ENCODE measurements at regions not wholly inside any gene's neighbourhood (a gene's known extent, or its start where the extent isn't known, plus 50 kb on each side); places are given as distances from the start of the nearest gene placed in this dataset.

- Histone ChIP-seq H4K91ac (ENCODE audit: low read length) (no peak overlapping the region), H4K8ac (ENCODE audit: low read length) (no peak overlapping the region)
Observed at GRCh38 chr18:43663159-43663558, 385.9 kb upstream of the SYT4 start.

GRCh38 chr18:43664487-43665008 lies 387.3 kb upstream of the SYT4 start:
- Histone ChIP-seq H3K4ac (ENCODE audit: low read depth in 1 of 2, low read length in 2 of 2) (no peak overlapping the region), H3K23ac (ENCODE audit: low read length in 2 of 2) (no peak overlapping the region), H3K4me1 (ENCODE audit: control insufficient read depth, insufficient read depth, low read depth, low read length) (peaks cover 1% of the 10 kb centered on the region), H2AFZ (ENCODE audit: low read depth, low read length) (no peak overlapping the region), H3K27ac (ENCODE audit: low read length, poor library complexity, severe bottlenecking) (peak overlapping the region; percentile 87), H3K18ac (ENCODE audit: low read depth in 1 of 2, low read length in 2 of 2) (peak overlapping the region in 1 of 2 experiments; percentile 24), H3K9me3 (ENCODE audit: control insufficient read depth, low read length) (no peaks in the 10 kb centered on the region), H2BK12ac (ENCODE audit: low read length in 2 of 2) (no peak overlapping the region), H4K8ac (ENCODE audit: low read length) (no peak overlapping the region), H3K9ac (ENCODE audit: low read length) (peak overlapping the region; percentile 86), H2AK5ac (ENCODE audit: low read length, severe bottlenecking) (no peak overlapping the region), H3K4me2 (ENCODE audit: low read length, poor library complexity, severe bottlenecking) (no peak overlapping the region), H2BK120ac (ENCODE audit: low read depth, low read length) (no peak overlapping the region), H3K14ac (ENCODE audit: low read length in 2 of 2) (no peak overlapping the region), H3K36me3 (ENCODE audit: control insufficient read depth in 1 of 2, insufficient read depth in 2 of 2, low read depth in 1 of 2, low read length in 2 of 2) (no peaks in the 10 kb centered on the region), H3K4me3 (ENCODE audit: insufficient read depth in 1 of 2, low read depth in 1 of 2, low read length in 2 of 2) (no peak overlapping the region), H3K27me3 (ENCODE audit: control insufficient read depth in 1 of 2, insufficient read depth in 1 of 2, low read length in 2 of 2) (no peaks in the 10 kb centered on the region), H4K91ac (ENCODE audit: low read length) (no peak overlapping the region), H2BK15ac (ENCODE audit: low read depth, poor library complexity, severe bottlenecking) (no peak overlapping the region), H2BK5ac (ENCODE audit: low read depth, low read length, poor library complexity, severe bottlenecking) (no peak overlapping the region), H3K79me1 (replicated peaks; ENCODE audit: low read length, poor library complexity, severe bottlenecking) (no peaks in the 10 kb centered on the region)
- DNase-seq, result peak; percentile 21
- WGBS, result 72% methylated on average over 3 of the region's 3 CpGs

More at GRCh38 chr18:43663159-43663558, 385.9 kb upstream of the SYT4 start:
- Histone ChIP-seq H3K36me3 (ENCODE audit: control insufficient read depth in 1 of 2, insufficient read depth in 2 of 2, low read depth in 1 of 2, low read length in 2 of 2) (no peaks in the 10 kb centered on the region), H2AFZ (ENCODE audit: low read depth, low read length) (no peak overlapping the region), H3K14ac (ENCODE audit: low read length in 2 of 2) (no peak overlapping the region), H3K23ac (ENCODE audit: low read length in 2 of 2) (no peak overlapping the region), H3K4me2 (ENCODE audit: low read length, poor library complexity, severe bottlenecking) (no peak overlapping the region), H2AK5ac (ENCODE audit: low read length, severe bottlenecking) (no peak overlapping the region), H3K18ac (ENCODE audit: low read depth in 1 of 2, low read length in 2 of 2) (no peak overlapping the region), H3K27ac (ENCODE audit: low read length, poor library complexity, severe bottlenecking) (no peak overlapping the region), H3K4me3 (ENCODE audit: insufficient read depth in 1 of 2, low read depth in 1 of 2, low read length in 2 of 2) (no peak overlapping the region), H2BK120ac (ENCODE audit: low read depth, low read length) (no peak overlapping the region), H2BK5ac (ENCODE audit: low read depth, low read length, poor library complexity, severe bottlenecking) (no peak overlapping the region), H3K9me3 (ENCODE audit: control insufficient read depth, low read length) (no peaks in the 10 kb centered on the region), H3K79me1 (replicated peaks; ENCODE audit: low read length, poor library complexity, severe bottlenecking) (no peaks in the 10 kb centered on the region), H2BK12ac (ENCODE audit: low read length in 2 of 2) (no peak overlapping the region), H3K27me3 (ENCODE audit: control insufficient read depth in 1 of 2, insufficient read depth in 1 of 2, low read length in 2 of 2) (no peaks in the 10 kb centered on the region), H3K4me1 (ENCODE audit: control insufficient read depth, insufficient read depth, low read depth, low read length) (peaks cover 1% of the 10 kb centered on the region), H3K9ac (ENCODE audit: low read length) (peak overlapping the region; percentile 61), H2BK15ac (ENCODE audit: low read depth, poor library complexity, severe bottlenecking) (no peak overlapping the region), H3K4ac (ENCODE audit: low read depth in 1 of 2, low read length in 2 of 2) (no peak overlapping the region)
- no CpG with 5 or more reads among the region's 1 CpG for WGBS
- no peak for DNase-seq

GRCh38 chr18:43665105-43665788 lies 388.0 kb upstream of the SYT4 start:
- H2BK12ac ChIP-seq (ENCODE audit: low read length in 2 of 2), result no peak overlapping the region
- H3K9ac ChIP-seq (ENCODE audit: low read length), result peak overlapping the region; percentile 86
- no peak overlapping the region for H2BK120ac ChIP-seq (ENCODE audit: low read depth, low read length)
- H4K91ac ChIP-seq (ENCODE audit: low read length), result no peak overlapping the region
- H3K79me1 ChIP-seq (replicated peaks; ENCODE audit: low read length, poor library complexity, severe bottlenecking), result no peaks in the 10 kb centered on the region
- no peak overlapping the region for H2AK5ac ChIP-seq (ENCODE audit: low read length, severe bottlenecking)
- no peaks in the 10 kb centered on the region for H3K9me3 ChIP-seq (ENCODE audit: control insufficient read depth, low read length)
- H2BK15ac ChIP-seq (ENCODE audit: low read depth, poor library complexity, severe bottlenecking), result no peak overlapping the region
- H3K18ac ChIP-seq (ENCODE audit: low read depth in 1 of 2, low read length in 2 of 2), result no peak overlapping the region
- no peak overlapping the region for H2AFZ ChIP-seq (ENCODE audit: low read depth, low read length)
- no peak overlapping the region for H3K23ac ChIP-seq (ENCODE audit: low read length in 2 of 2)
- no peak overlapping the region for H3K4ac ChIP-seq (ENCODE audit: low read depth in 1 of 2, low read length in 2 of 2)
- H3K4me2 ChIP-seq (ENCODE audit: low read length, poor library complexity, severe bottlenecking), result no peak overlapping the region
- 0% methylated on average over 1 of the region's 3 CpGs for WGBS
- peaks cover 1% of the 10 kb centered on the region for H3K4me1 ChIP-seq (ENCODE audit: control insufficient read depth, insufficient read depth, low read depth, low read length)
- no peaks in the 10 kb centered on the region for H3K36me3 ChIP-seq (ENCODE audit: control insufficient read depth in 1 of 2, insufficient read depth in 2 of 2, low read depth in 1 of 2, low read length in 2 of 2)
- H3K4me3 ChIP-seq (ENCODE audit: insufficient read depth in 1 of 2, low read depth in 1 of 2, low read length in 2 of 2), result no peak overlapping the region
- no peak overlapping the region for H4K8ac ChIP-seq (ENCODE audit: low read length)
- H3K27ac ChIP-seq (ENCODE audit: low read length, poor library complexity, severe bottlenecking), result peak overlapping the region; percentile 87
- no peaks in the 10 kb centered on the region for H3K27me3 ChIP-seq (ENCODE audit: control insufficient read depth in 1 of 2, insufficient read depth in 1 of 2, low read length in 2 of 2)
- no peak overlapping the region for H3K14ac ChIP-seq (ENCODE audit: low read length in 2 of 2)
- DNase-seq, result peak; percentile 88
- no peak overlapping the region for H2BK5ac ChIP-seq (ENCODE audit: low read depth, low read length, poor library complexity, severe bottlenecking)

- H3K27me3 ChIP-seq (ENCODE audit: control insufficient read depth in 1 of 2, insufficient read depth in 1 of 2, low read length in 2 of 2), result no peaks in the 10 kb centered on the region
- H4K91ac ChIP-seq (ENCODE audit: low read length), result no peak overlapping the region
- no peak overlapping the region for H2AFZ ChIP-seq (ENCODE audit: low read depth, low read length)
- H3K4me2 ChIP-seq (ENCODE audit: low read length, poor library complexity, severe bottlenecking), result no peak overlapping the region
- no peak overlapping the region for H2BK5ac ChIP-seq (ENCODE audit: low read depth, low read length, poor library complexity, severe bottlenecking)
- WGBS, result 94% methylated on average over 4 of the region's 4 CpGs
- no peak overlapping the region for H3K27ac ChIP-seq (ENCODE audit: low read length, poor library complexity, severe bottlenecking)
- H2BK12ac ChIP-seq (ENCODE audit: low read length in 2 of 2), result no peak overlapping the region
- H3K79me1 ChIP-seq (replicated peaks; ENCODE audit: low read length, poor library complexity, severe bottlenecking), result no peaks in the 10 kb centered on the region
- no peak overlapping the region for H2BK15ac ChIP-seq (ENCODE audit: low read depth, poor library complexity, severe bottlenecking)
- H3K36me3 ChIP-seq (ENCODE audit: control insufficient read depth in 1 of 2, insufficient read depth in 2 of 2, low read depth in 1 of 2, low read length in 2 of 2), result no peaks in the 10 kb centered on the region
- no peak overlapping the region for H4K8ac ChIP-seq (ENCODE audit: low read length)
- no peak overlapping the region for H3K23ac ChIP-seq (ENCODE audit: low read length in 2 of 2)
- H3K4me1 ChIP-seq (ENCODE audit: control insufficient read depth, insufficient read depth, low read depth, low read length), result no peaks in the 10 kb centered on the region
- no peak overlapping the region for H3K14ac ChIP-seq (ENCODE audit: low read length in 2 of 2)
- H3K9me3 ChIP-seq (ENCODE audit: control insufficient read depth, low read length), result no peaks in the 10 kb centered on the region
- no peak overlapping the region for H3K4ac ChIP-seq (ENCODE audit: low read depth in 1 of 2, low read length in 2 of 2)
- no peak overlapping the region for H3K9ac ChIP-seq (ENCODE audit: low read length)
- H2AK5ac ChIP-seq (ENCODE audit: low read length, severe bottlenecking), result no peak overlapping the region
- no peak overlapping the region for H3K18ac ChIP-seq (ENCODE audit: low read depth in 1 of 2, low read length in 2 of 2)
- no peak for DNase-seq
- H2BK120ac ChIP-seq (ENCODE audit: low read depth, low read length), result no peak overlapping the region
- H3K4me3 ChIP-seq (ENCODE audit: insufficient read depth in 1 of 2, low read depth in 1 of 2, low read length in 2 of 2), result no peak overlapping the region
Observed at GRCh38 chr18:43668866-43669265, 391.6 kb upstream of the SYT4 start.
